Nucleus accumbens (tissue), 56 donors: ENCODE measurements at regions not wholly inside any gene's neighbourhood (a gene's known extent, or its start where the extent isn't known, plus 50 kb on each side); places are given as distances from the start of the nearest gene placed in this dataset.
"Not testable (repeated sequence)": the region's sequence is repeated elsewhere in the genome, so short reads cannot be mapped to it uniquely, and the experiment has no call there.

ENCODE experiments used
- DNase-seq, 56 donors: peaks; one replicate each; lab custom pipeline; 2025; lab: John Stamatoyannopoulos, UW

DNA sequence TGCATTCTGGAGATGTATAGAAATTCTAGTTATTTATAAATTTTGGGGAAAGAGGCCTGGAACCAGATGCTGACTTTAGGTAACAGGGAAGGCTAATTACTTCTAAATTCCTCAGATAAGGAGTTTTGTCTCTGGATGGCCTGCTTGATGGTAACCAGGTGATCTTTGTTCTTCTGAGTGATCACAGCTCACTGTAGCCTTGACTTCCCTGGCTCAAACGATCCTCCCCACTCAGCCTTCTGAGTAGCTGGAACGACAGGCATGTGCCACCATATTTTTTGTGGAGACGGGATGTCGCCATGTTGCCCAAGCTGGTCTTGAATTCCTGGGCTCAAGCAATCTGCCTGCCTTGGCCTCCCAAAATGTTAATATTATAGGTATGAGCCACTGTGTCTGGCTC is 54.4 kb upstream of the MSH6 start:
- no peak for DNase-seq

DNA sequence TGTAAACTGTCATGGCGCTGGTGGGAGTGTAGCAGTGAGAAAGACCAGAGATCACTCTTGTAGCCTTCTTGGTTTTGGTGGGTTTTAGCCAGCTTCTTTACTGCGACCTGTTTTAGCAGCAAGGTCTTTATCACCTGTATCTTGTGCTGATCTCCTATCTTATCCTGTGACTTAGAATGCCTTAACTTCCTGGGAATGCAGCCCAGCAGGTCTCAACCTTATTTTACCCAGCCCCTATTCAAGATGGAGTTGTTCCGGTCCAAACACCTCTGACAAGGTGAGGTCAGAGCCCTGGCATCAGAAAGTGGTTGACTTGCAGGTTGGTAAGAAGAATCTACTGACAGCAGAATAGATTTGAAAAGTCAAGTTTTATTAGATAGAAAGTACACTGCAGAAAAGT is 55.0 kb upstream of the MSH6 start:
- no peak for DNase-seq

DNA sequence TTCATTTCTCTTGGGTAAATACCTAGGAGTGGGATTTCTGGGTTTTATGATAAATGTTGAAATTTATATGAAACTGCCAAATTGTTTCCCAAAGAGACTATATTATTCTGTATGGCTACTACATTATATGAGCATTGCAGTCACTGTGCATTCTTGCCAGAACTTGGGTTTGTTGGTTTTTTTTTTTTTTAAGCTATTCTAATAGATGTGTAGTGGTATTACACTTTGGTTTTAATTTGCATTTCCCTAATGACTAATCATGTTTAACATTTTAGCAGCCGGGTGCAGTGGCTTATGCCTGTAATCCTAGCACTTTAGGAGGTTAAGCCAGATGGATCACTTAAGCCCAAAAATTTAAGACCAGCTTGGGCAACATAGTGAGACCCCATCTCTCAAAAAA is 56.0 kb upstream of the MSH6 start:
- not testable (repeated sequence) for DNase-seq

DNA sequence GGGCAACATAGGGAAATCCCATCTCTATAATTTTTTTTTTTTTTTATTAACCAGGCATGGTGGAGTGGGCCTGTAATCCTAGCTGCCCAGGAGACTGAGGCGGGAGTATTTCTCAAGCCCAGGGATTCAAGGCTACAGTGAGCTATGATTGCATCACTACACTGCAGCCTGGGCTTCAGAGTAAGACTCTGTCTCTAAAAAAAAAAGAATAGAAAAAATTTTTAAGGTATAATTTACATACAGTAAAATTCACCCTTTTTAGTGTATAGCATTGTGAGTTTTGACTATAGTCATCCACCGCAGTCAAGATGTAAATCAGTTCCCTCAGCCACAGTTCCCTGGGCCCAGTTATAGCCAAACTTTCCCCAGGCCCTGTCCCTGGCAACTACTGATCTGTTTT is 57.1 kb upstream of the MSH6 start:
- no peak for DNase-seq

GRCh38 chr2:47724221-47724981 is 58.5 kb upstream of the MSH6 start:
- no peak for DNase-seq

- no peak for DNase-seq
Measured at GRCh38 chr2:47721296-47721695, 61.6 kb upstream of the MSH6 start.

DNA sequence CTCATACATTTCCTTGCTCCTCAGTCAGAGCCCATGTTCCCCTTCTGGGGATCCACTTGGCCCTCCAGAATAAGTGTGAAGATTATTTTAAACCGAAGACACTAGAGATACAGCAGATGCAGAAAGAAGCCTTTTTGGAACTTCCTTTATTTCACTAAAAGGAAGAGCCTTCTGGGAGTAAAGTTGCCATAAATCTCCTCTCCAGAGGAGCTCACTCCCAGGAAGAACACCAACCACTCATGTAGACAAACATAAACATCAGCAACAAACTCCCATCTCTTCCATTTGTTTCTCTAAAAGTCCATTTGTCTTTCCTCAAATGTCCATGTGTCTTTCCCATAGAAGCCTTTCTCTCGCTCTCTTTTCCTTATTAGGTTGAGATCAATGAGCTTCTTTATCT is 62.4 kb upstream of the MSH6 start:
- DNase-seq = no peak

GRCh38 chr2:47720036-47720435 is 62.9 kb upstream of the MSH6 start:
- no peak for DNase-seq

DNA sequence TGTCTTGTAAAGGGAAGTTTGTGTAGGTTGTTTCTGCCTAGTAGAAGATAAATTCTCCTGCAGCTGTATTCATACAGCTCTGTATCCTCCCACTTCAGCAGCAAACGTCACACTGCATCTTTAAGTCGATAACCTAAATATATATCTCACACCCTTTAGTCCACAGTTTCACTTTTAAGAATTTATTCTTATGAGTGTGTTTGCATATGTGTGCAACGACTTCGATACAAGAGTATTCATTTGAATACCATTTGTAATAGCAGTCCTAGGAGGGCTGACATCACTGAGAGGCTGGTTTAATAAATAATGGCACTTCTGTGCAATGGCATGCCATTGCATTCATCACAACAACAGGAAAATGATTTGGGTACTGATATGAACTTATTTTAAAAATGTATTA is 63.8 kb upstream of the MSH6 start:
- DNase-seq = no peak

DNA sequence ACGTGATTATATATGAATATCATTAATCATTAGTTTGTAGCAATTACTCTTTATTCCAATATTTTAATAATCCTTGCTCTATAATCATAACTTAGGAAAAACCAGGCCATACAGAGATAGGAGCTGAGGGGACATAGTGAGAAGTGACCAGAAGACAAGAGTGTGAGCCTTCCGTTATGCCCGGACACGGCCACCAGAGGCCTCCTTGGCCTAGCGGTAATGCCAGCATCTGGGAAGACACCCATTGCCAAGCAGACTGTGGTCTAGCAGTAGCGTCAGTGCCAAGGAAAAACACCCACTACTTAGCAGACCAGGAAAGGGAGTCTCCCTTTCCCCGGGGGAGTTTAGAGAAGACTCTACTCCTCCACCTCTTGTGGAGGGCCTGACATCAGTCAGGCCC is 66.6 kb upstream of the MSH6 start:
- DNase-seq = not testable (repeated sequence)

- DNase-seq = no peak
Measured at GRCh38 chr2:47715552-47715951, 67.4 kb upstream of the MSH6 start.

- no peak for DNase-seq
Measured at GRCh38 chr2:47708801-47709499, 74.0 kb upstream of the MSH6 start.

- no peak for DNase-seq
Measured at GRCh38 chr2:47704287-47704686, 78.7 kb upstream of the MSH6 start.

GRCh38 chr2:47699533-47700215 is 83.3 kb upstream of the MSH6 start:
- DNase-seq = no peak

- DNase-seq = not testable (repeated sequence)
Measured at GRCh38 chr2:47698436-47698972, 84.4 kb upstream of the MSH6 start.

- DNase-seq = not testable (repeated sequence)
Measured at GRCh38 chr2:47697681-47698435, 85.1 kb upstream of the MSH6 start.

DNA sequence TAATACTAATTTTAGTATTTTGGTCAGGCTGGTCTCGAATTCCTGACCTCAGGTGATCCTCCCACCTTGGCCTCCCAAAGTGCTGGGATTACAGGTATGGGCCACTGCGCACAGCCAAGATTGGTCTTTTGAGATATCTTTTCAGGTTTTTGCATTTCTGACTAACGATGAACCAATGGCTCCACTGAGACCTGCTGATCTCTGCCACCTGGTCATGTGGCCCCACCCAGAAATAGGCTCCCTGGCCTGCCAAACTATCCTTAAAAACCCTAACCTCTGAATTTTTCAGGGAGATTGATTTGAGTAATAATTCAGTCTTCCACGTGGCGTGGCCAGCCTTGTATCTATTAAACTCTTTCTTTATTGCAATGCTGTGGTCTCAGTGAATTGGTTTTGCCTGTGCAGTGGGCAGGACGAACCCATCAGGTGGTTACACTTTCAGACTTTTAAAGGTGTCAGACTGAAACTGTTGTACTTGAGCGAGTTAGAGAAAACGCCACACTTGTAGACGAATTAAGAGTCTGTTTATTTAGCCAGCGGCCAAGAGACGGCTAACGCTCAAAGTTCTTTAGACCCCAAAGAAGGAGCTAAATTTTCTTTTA is 85.8 kb upstream of the MSH6 start:
- no peak for DNase-seq

DNA sequence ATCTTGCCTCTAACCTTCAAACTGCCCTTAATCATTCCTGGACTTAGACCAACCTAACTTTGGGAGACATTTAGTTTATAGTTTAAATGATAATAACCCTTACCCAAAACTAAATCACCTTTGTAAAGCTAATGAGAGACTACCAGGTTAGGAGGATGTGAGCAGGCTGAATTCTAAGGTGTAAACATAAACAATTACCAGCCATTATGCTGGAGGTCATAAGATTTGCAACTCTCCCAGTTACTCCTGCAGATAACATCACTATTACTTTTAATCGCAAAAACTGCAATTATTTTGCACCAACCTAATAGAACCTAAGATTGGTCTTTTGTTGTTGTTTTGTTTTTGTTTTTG is 86.5 kb upstream of the MSH6 start:
- DNase-seq = no peak

- DNase-seq = no peak
Measured at GRCh38 chr2:47695800-47696477, 87.0 kb upstream of the MSH6 start.

GRCh38 chr2:47694451-47694850 is 88.5 kb upstream of the MSH6 start:
- not testable (repeated sequence) for DNase-seq
